ENCODE measurements at regions not wholly inside any gene's neighbourhood (a gene's known extent, or its start where the extent isn't known, plus 50 kb on each side); places are given as distances from the start of the nearest gene placed in this dataset.

DNA sequence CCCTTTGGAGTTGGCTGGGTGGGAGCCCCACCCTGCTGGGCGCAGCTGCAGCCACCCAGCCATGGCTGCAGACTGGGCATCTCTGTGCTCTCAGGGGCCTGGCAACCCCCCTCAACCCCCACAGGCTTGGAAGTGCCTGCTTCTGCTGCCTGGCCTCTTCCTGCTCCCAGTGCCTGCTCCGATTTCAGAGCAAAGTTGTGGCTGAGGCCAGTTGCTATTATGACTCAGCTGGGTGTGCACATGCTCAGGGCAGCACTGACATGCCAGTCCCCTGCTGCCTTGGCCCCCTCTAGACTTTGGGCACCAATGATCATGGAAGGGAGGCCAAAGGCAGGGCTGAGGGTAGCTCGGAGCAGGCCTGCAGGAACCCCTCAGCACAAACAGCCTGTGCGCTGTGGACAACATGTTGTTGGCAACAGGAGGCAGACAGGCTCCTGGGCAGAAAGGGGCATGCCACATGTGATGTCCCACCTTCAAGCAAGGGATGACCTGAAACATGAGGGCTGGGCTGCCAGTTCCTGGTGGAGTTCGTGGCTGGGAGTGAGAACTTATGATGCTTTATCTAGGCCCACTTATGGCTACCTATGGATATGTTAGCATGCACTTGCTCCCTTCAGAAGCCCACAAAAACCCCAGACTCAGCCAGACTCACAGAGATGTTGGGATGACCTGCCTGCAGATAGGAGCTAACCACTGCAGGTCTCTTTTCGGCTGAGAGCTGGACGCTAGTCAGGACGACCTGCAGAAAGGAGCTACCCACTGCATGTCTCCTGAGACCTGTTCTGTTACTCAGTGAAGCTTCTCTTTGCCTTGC, 96.4 kb upstream of the AMOTL1 start:
- no peak for TF ChIP-seq TOX (CRISPR knock-in tag; IDR thresholded peaks at IDR 0.05; ENCODE audit: borderline replicate concordance)
- TF ChIP-seq OSR1 (CRISPR knock-in tag; IDR thresholded peaks at IDR 0.05) = no peak
- TF ChIP-seq, protein P1, sequence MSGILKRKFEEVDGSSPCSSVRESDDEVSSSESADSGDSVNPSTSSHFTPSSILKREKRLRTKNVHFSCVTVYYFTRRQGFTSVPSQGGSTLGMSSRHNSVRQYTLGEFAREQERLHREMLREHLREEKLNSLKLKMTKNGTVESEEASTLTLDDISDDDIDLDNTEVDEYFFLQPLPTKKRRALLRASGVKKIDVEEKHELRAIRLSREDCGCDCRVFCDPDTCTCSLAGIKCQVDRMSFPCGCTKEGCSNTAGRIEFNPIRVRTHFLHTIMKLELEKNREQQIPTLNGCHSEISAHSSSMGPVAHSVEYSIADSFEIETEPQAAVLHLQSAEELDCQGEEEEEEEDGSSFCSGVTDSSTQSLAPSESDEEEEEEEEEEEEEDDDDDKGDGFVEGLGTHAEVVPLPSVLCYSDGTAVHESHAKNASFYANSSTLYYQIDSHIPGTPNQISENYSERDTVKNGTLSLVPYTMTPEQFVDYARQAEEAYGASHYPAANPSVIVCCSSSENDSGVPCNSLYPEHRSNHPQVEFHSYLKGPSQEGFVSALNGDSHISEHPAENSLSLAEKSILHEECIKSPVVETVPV (CRISPR knock-in tag; IDR thresholded peaks at IDR 0.05) = no peak
- no peak for TF ChIP-seq CREB5 (CRISPR knock-in tag; IDR thresholded peaks at IDR 0.05; ENCODE audit: low read depth)
- TF ChIP-seq, protein P2, sequence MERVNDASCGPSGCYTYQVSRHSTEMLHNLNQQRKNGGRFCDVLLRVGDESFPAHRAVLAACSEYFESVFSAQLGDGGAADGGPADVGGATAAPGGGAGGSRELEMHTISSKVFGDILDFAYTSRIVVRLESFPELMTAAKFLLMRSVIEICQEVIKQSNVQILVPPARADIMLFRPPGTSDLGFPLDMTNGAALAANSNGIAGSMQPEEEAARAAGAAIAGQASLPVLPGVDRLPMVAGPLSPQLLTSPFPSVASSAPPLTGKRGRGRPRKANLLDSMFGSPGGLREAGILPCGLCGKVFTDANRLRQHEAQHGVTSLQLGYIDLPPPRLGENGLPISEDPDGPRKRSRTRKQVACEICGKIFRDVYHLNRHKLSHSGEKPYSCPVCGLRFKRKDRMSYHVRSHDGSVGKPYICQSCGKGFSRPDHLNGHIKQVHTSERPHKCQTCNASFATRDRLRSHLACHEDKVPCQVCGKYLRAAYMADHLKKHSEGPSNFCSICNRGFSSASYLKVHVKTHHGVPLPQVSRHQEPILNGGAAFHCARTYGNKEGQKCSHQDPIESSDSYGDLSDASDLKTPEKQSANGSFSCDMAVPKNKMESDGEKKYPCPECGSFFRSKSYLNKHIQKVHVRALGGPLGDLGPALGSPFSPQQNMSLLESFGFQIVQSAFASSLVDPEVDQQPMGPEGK (CRISPR knock-in tag; IDR thresholded peaks at IDR 0.05; ENCODE audit: borderline replicate concordance) = no peak
- TF ChIP-seq ESRRG (CRISPR knock-in tag; IDR thresholded peaks at IDR 0.05) = no peak
- no peak for TF ChIP-seq GLIS3 (CRISPR knock-in tag; IDR thresholded peaks at IDR 0.05)
- no peak for TF ChIP-seq ZFP3 (CRISPR knock-in tag; IDR thresholded peaks at IDR 0.05)
- no peak for TF ChIP-seq ZC3H10 (CRISPR knock-in tag; IDR thresholded peaks at IDR 0.05)
- no peak for TF ChIP-seq TSHZ2 (CRISPR knock-in tag; IDR thresholded peaks at IDR 0.05)
- no peak for TF ChIP-seq ZNF70 (CRISPR knock-in tag; IDR thresholded peaks at IDR 0.05)
- no peak for ATAC-seq

- no peak for ATAC-seq
- no peak for TF ChIP-seq GLIS3 (CRISPR knock-in tag; IDR thresholded peaks at IDR 0.05)
- TF ChIP-seq RARB (CRISPR knock-in tag; IDR thresholded peaks at IDR 0.05) = no peak
- no peak for TF ChIP-seq ZFP30 (CRISPR knock-in tag; IDR thresholded peaks at IDR 0.05)
- no peak for TF ChIP-seq PPARA (CRISPR knock-in tag; IDR thresholded peaks at IDR 0.05; ENCODE audit: borderline replicate concordance)
- TF ChIP-seq TOX (CRISPR knock-in tag; IDR thresholded peaks at IDR 0.05; ENCODE audit: borderline replicate concordance) = no peak
- no peak for TF ChIP-seq ZC3H10 (CRISPR knock-in tag; IDR thresholded peaks at IDR 0.05)
- no peak for TF ChIP-seq CREB5 (CRISPR knock-in tag; IDR thresholded peaks at IDR 0.05; ENCODE audit: low read depth)
- no peak for TF ChIP-seq ZNF565 (CRISPR knock-in tag; conservative IDR thresholded peaks at IDR 0.05; ENCODE audit: low read depth)
- no peak for TF ChIP-seq BACH2 (CRISPR knock-in tag; IDR thresholded peaks at IDR 0.05; ENCODE audit: borderline replicate concordance)
- TF ChIP-seq OSR1 (CRISPR knock-in tag; IDR thresholded peaks at IDR 0.05) = no peak
- TF ChIP-seq ARNTL (CRISPR knock-in tag; IDR thresholded peaks at IDR 0.05; ENCODE audit: borderline replicate concordance, low read depth) = no peak
- TF ChIP-seq ZNF8 (CRISPR knock-in tag; IDR thresholded peaks at IDR 0.05) = no peak
- no peak for TF ChIP-seq ZFP3 (CRISPR knock-in tag; IDR thresholded peaks at IDR 0.05)
- no peak for TF ChIP-seq CSDC2 (CRISPR knock-in tag; IDR thresholded peaks at IDR 0.05)
- TF ChIP-seq, protein P1 (CRISPR knock-in tag; IDR thresholded peaks at IDR 0.05) = no peak
- TF ChIP-seq TSHZ2 (CRISPR knock-in tag; IDR thresholded peaks at IDR 0.05) = no peak
- TF ChIP-seq, protein P3, sequence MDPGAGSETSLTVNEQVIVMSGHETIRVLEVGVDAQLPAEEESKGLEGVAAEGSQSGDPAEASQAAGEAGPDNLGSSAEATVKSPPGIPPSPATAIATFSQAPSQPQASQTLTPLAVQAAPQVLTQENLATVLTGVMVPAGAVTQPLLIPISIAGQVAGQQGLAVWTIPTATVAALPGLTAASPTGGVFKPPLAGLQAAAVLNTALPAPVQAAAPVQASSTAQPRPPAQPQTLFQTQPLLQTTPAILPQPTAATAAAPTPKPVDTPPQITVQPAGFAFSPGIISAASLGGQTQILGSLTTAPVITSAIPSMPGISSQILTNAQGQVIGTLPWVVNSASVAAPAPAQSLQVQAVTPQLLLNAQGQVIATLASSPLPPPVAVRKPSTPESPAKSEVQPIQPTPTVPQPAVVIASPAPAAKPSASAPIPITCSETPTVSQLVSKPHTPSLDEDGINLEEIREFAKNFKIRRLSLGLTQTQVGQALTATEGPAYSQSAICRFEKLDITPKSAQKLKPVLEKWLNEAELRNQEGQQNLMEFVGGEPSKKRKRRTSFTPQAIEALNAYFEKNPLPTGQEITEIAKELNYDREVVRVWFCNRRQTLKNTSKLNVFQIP (CRISPR knock-in tag; IDR thresholded peaks at IDR 0.05; ENCODE audit: borderline replicate concordance, low read depth) = no peak
- no peak for TF ChIP-seq ESRRG (CRISPR knock-in tag; IDR thresholded peaks at IDR 0.05)
These were observed 95.5 kb upstream of the AMOTL1 start for GRCh38 chr11:94672636-94673035.

All from SK-N-SH treated with all-trans-retinoic acid at 6 μM for 48 hours (cell line).